GM12878 (cell line): ENCODE measurements at regions not wholly inside any gene's neighbourhood (a gene's known extent, or its start where the extent isn't known, plus 50 kb on each side); places are given as distances from the start of the nearest gene placed in this dataset.

Experiments
- CBX5 ChIP-seq: sonication (generic); IDR thresholded peaks from 2 replicates; pipeline ENCODE4 v1.6.1; 2016; ENCODE audit warnings: low read depth, moderate library complexity, mild to moderate bottlenecking, inconsistent platforms
- FOS ChIP-seq: IDR thresholded peaks from 3 replicates; pipeline ENCODE4 v1.6.1; 2011; ENCODE audit warnings: borderline replicate concordance; ENCODE audit not compliant: insufficient read length; ENCODE audit errors: extremely low read depth
- HDAC2 ChIP-seq: fragments of 200-600 bp; sonication (generic); IDR thresholded peaks from 2 replicates; pipeline ENCODE4 v1.6.1; 2017
- MTA2 ChIP-seq: fragments of 450-650 bp; IDR thresholded peaks from 2 replicates; pipeline ENCODE4 v1.6.1; 2016; ENCODE audit warnings: low read depth, mild to moderate bottlenecking, moderate library complexity
- NR2C2 ChIP-seq: IDR thresholded peaks from 2 replicates; pipeline ENCODE4 v1.6.1; 2011; ENCODE audit warnings: borderline replicate concordance, low read depth; ENCODE audit not compliant: control insufficient read depth, insufficient read length
- SIN3A ChIP-seq: IDR thresholded peaks from 2 replicates; pipeline ENCODE4 v1.6.1; 2012; ENCODE audit warnings: low read depth, low read length, improper control_type of control experiment
- SIX5 ChIP-seq: IDR thresholded peaks from 2 replicates; pipeline ENCODE4 v1.6.1; 2011; ENCODE audit warnings: mild to moderate bottlenecking, low read depth, low read length, moderate library complexity; ENCODE audit not compliant: severe bottlenecking
- SMAD5 ChIP-seq: IDR thresholded peaks from 2 replicates; pipeline ENCODE4 v1.6.1; 2016; ENCODE audit warnings: antibody characterized with exemption, low read depth
- SREBF1 ChIP-seq: IDR thresholded peaks from 2 replicates; pipeline ENCODE4 v1.6.1; 2012; ENCODE audit warnings: mild to moderate bottlenecking, low read length
- STAT1 ChIP-seq: fragments of 450-650 bp; conservative IDR thresholded peaks from 2 replicates; pipeline ENCODE4 v1.6.1; 2014; ENCODE audit warnings: antibody characterized with exemption, mild to moderate bottlenecking
- ZNF207 ChIP-seq: fragments of 450-650 bp; IDR thresholded peaks from 2 replicates; pipeline ENCODE4 v1.6.1; 2014; ENCODE audit warnings: antibody characterized with exemption, mild to moderate bottlenecking, borderline replicate concordance
- ZNF217 ChIP-seq: fragments of 450-650 bp; IDR thresholded peaks from 2 replicates; pipeline ENCODE4 v1.6.1; 2017; ENCODE audit warnings: antibody characterized with exemption, mild to moderate bottlenecking
- TF ChIP-seq, protein P1 (sequence below): fragments of 450-650 bp; IDR thresholded peaks from 2 replicates; pipeline ENCODE4 v1.6.1; 2017; ENCODE audit warnings: mild to moderate bottlenecking, moderate library complexity
- TF ChIP-seq, protein P2 (sequence below): fragments of 450-650 bp; formaldehyde crosslinking; IDR thresholded peaks from 2 replicates; pipeline ENCODE4 v1.5.0; 2022; ENCODE audit warnings: mild to moderate bottlenecking, missing genetic modification characterization
- TF ChIP-seq, protein P3 (sequence below): fragments of 450-650 bp; formaldehyde crosslinking; IDR thresholded peaks from 2 replicates; pipeline ENCODE4 v1.4.0; 2020; ENCODE audit warnings: mild to moderate bottlenecking, moderate library complexity
- TF ChIP-seq, protein P4 (sequence below): fragments of 450-650 bp; IDR thresholded peaks from 2 replicates; pipeline ENCODE4 v1.6.1; 2017; ENCODE audit warnings: mild to moderate bottlenecking, moderate library complexity

DNA sequence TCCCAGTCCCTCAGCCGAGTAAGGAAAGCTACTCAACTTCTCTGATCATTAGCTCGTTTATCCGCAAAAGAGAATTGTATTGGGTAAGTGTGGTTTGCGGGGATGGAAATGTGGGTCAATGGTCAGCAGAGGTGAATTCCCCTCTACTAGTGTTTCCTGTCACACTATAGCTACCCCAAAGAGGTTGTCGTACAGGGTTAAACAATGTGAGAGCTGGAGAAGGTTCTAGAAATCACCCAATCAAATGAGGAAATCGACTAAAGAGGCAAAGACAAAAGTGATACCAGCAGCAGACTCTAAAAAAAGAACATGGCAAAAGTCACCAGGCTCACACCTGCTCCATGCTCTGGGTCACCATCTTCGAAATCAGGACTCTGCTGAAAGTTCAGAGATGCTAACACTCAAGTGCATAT, 144.7 kb upstream of the ITGA4 start (continued):
- TF ChIP-seq, protein P1, sequence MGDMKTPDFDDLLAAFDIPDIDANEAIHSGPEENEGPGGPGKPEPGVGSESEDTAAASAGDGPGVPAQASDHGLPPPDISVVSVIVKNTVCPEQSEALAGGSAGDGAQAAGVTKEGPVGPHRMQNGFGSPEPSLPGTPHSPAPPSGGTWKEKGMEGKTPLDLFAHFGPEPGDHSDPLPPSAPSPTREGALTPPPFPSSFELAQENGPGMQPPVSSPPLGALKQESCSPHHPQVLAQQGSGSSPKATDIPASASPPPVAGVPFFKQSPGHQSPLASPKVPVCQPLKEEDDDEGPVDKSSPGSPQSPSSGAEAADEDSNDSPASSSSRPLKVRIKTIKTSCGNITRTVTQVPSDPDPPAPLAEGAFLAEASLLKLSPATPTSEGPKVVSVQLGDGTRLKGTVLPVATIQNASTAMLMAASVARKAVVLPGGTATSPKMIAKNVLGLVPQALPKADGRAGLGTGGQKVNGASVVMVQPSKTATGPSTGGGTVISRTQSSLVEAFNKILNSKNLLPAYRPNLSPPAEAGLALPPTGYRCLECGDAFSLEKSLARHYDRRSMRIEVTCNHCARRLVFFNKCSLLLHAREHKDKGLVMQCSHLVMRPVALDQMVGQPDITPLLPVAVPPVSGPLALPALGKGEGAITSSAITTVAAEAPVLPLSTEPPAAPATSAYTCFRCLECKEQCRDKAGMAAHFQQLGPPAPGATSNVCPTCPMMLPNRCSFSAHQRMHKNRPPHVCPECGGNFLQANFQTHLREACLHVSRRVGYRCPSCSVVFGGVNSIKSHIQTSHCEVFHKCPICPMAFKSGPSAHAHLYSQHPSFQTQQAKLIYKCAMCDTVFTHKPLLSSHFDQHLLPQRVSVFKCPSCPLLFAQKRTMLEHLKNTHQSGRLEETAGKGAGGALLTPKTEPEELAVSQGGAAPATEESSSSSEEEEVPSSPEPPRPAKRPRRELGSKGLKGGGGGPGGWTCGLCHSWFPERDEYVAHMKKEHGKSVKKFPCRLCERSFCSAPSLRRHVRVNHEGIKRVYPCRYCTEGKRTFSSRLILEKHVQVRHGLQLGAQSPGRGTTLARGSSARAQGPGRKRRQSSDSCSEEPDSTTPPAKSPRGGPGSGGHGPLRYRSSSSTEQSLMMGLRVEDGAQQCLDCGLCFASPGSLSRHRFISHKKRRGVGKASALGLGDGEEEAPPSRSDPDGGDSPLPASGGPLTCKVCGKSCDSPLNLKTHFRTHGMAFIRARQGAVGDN, result peak; percentile 88
- TF ChIP-seq, protein P2, sequence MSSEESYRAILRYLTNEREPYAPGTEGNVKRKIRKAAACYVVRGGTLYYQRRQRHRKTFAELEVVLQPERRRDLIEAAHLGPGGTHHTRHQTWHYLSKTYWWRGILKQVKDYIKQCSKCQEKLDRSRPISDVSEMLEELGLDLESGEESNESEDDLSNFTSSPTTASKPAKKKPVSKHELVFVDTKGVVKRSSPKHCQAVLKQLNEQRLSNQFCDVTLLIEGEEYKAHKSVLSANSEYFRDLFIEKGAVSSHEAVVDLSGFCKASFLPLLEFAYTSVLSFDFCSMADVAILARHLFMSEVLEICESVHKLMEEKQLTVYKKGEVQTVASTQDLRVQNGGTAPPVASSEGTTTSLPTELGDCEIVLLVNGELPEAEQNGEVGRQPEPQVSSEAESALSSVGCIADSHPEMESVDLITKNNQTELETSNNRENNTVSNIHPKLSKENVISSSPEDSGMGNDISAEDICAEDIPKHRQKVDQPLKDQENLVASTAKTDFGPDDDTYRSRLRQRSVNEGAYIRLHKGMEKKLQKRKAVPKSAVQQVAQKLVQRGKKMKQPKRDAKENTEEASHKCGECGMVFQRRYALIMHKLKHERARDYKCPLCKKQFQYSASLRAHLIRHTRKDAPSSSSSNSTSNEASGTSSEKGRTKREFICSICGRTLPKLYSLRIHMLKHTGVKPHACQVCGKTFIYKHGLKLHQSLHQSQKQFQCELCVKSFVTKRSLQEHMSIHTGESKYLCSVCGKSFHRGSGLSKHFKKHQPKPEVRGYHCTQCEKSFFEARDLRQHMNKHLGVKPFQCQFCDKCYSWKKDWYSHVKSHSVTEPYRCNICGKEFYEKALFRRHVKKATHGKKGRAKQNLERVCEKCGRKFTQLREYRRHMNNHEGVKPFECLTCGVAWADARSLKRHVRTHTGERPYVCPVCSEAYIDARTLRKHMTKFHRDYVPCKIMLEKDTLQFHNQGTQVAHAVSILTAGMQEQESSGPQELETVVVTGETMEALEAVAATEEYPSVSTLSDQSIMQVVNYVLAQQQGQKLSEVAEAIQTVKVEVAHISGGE (CRISPR knock-in tag), result no peak
- no peak for TF ChIP-seq NR2C2
- no peak for TF ChIP-seq FOS
- no peak for TF ChIP-seq HDAC2
- TF ChIP-seq SIN3A, result 0 out of 2 replicates have a peak, but pooled peaks have one; percentile 51
- peak; percentile 32; the same call in 1 of the 2 replicates for TF ChIP-seq CBX5
- peak; percentile 95 for TF ChIP-seq MTA2
- TF ChIP-seq SIX5, result no peak
- TF ChIP-seq, protein P3, sequence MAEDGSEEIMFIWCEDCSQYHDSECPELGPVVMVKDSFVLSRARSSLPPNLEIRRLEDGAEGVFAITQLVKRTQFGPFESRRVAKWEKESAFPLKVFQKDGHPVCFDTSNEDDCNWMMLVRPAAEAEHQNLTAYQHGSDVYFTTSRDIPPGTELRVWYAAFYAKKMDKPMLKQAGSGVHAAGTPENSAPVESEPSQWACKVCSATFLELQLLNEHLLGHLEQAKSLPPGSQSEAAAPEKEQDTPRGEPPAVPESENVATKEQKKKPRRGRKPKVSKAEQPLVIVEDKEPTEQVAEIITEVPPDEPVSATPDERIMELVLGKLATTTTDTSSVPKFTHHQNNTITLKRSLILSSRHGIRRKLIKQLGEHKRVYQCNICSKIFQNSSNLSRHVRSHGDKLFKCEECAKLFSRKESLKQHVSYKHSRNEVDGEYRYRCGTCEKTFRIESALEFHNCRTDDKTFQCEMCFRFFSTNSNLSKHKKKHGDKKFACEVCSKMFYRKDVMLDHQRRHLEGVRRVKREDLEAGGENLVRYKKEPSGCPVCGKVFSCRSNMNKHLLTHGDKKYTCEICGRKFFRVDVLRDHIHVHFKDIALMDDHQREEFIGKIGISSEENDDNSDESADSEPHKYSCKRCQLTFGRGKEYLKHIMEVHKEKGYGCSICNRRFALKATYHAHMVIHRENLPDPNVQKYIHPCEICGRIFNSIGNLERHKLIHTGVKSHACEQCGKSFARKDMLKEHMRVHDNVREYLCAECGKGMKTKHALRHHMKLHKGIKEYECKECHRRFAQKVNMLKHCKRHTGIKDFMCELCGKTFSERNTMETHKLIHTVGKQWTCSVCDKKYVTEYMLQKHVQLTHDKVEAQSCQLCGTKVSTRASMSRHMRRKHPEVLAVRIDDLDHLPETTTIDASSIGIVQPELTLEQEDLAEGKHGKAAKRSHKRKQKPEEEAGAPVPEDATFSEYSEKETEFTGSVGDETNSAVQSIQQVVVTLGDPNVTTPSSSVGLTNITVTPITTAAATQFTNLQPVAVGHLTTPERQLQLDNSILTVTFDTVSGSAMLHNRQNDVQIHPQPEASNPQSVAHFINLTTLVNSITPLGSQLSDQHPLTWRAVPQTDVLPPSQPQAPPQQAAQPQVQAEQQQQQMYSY (CRISPR knock-in tag), result no peak
- no peak; the same call in 1 of the 2 replicates for TF ChIP-seq ZNF207
- TF ChIP-seq SREBF1, result no peak
- TF ChIP-seq, protein P4, sequence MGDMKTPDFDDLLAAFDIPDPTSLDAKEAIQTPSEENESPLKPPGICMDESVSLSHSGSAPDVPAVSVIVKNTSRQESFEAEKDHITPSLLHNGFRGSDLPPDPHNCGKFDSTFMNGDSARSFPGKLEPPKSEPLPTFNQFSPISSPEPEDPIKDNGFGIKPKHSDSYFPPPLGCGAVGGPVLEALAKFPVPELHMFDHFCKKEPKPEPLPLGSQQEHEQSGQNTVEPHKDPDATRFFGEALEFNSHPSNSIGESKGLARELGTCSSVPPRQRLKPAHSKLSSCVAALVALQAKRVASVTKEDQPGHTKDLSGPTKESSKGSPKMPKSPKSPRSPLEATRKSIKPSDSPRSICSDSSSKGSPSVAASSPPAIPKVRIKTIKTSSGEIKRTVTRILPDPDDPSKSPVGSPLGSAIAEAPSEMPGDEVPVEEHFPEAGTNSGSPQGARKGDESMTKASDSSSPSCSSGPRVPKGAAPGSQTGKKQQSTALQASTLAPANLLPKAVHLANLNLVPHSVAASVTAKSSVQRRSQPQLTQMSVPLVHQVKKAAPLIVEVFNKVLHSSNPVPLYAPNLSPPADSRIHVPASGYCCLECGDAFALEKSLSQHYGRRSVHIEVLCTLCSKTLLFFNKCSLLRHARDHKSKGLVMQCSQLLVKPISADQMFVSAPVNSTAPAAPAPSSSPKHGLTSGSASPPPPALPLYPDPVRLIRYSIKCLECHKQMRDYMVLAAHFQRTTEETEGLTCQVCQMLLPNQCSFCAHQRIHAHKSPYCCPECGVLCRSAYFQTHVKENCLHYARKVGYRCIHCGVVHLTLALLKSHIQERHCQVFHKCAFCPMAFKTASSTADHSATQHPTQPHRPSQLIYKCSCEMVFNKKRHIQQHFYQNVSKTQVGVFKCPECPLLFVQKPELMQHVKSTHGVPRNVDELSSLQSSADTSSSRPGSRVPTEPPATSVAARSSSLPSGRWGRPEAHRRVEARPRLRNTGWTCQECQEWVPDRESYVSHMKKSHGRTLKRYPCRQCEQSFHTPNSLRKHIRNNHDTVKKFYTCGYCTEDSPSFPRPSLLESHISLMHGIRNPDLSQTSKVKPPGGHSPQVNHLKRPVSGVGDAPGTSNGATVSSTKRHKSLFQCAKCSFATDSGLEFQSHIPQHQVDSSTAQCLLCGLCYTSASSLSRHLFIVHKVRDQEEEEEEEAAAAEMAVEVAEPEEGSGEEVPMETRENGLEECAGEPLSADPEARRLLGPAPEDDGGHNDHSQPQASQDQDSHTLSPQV, result no peak
- 0 out of 2 replicates have a peak, but pooled peaks have one; percentile 36 for TF ChIP-seq SMAD5
- TF ChIP-seq ZNF217, result no peak
- no peak for TF ChIP-seq STAT1
